ENCODE measurements at regions not wholly inside any gene's neighbourhood (a gene's known extent, or its start where the extent isn't known, plus 50 kb on each side); places are given as distances from the start of the nearest gene placed in this dataset.

DNA sequence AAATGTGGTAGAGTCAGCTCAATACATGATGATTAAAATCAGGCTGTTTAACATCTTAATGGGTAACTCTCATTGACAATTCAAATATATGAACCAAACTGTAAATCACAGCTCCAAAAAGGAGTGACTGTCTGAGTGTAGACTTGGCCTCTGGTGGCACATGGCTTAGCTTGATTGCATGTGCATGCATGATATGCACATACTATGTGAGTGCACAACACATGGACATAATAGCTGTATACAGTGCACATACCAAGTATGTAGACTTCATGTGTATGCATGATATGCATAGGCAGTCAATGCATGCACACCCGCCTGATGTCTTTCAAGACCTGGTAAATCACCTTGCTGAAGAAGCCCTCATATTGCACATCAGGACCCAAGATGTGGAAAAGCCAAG, 252.0 kb upstream of the SOX11 start:
- Histone ChIP-seq H3K4me1 (no peaks in the 10 kb centered on the region), H3K27me3 (no peaks in the 10 kb centered on the region), H3K9me3 (no peaks in the 10 kb centered on the region), H3K4me3 (no peak overlapping the region), H3K36me3 (no peaks in the 10 kb centered on the region), H3K27ac (no peak overlapping the region)
- no peak for DNase-seq
- TF ChIP-seq, protein P1, sequence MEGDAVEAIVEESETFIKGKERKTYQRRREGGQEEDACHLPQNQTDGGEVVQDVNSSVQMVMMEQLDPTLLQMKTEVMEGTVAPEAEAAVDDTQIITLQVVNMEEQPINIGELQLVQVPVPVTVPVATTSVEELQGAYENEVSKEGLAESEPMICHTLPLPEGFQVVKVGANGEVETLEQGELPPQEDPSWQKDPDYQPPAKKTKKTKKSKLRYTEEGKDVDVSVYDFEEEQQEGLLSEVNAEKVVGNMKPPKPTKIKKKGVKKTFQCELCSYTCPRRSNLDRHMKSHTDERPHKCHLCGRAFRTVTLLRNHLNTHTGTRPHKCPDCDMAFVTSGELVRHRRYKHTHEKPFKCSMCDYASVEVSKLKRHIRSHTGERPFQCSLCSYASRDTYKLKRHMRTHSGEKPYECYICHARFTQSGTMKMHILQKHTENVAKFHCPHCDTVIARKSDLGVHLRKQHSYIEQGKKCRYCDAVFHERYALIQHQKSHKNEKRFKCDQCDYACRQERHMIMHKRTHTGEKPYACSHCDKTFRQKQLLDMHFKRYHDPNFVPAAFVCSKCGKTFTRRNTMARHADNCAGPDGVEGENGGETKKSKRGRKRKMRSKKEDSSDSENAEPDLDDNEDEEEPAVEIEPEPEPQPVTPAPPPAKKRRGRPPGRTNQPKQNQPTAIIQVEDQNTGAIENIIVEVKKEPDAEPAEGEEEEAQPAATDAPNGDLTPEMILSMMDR (IDR thresholded peaks at IDR 0.05), result no peak
- intact Hi-C loops (cut with DNase I; ENCODE audit: low total_unique reads), result no loop called here

DNA sequence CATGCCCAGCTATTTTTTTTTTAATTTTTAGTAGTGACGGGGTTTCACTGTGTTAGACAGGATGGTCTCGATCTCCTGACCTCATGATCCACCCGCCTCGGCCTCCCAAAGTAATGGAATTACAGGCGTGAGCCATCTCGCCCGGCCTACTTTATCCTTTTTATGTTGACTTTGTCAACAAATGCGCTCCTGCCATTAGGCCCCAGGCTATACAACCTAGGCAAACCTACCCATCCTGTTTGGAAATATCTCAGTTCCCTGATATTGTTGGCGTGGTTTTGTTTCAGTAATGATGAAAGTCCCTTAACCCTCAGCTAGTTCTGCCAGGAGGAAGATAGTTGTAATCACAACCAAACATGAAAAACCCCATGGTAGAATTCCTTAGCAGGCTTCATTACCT, 249.4 kb upstream of the SOX11 start:
- Histone ChIP-seq H3K27ac (no peak overlapping the region), H3K4me1 (no peaks in the 10 kb centered on the region), H3K4me3 (no peak overlapping the region), H3K36me3 (no peaks in the 10 kb centered on the region), H3K27me3 (no peaks in the 10 kb centered on the region), H3K9me3 (no peaks in the 10 kb centered on the region)
- DNase-seq, result no peak
- TF ChIP-seq, protein P1 (IDR thresholded peaks at IDR 0.05), result no peak
- intact Hi-C loops (cut with DNase I; ENCODE audit: low total_unique reads), result no loop called here

DNA sequence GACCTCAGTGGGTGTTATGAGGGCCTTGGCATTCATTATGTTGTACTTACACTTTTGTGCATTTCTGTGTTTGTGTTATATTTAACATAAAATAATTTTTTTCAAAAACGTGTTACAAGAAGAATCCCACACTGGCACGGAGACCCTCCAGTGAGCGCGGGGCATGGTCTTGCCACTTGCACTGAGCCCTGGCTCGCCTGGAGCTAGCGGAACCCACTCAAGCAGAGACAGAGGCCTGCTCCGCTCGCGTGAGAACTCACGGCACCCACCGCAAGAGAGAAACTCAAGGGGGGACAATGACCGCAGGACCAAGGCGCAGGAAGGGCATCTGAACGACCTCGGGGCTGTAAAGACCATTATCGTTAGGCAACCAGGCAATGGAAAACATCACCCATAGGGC, 248.0 kb upstream of the SOX11 start:
- no peaks in the 10 kb centered on the region for H3K36me3 ChIP-seq
- H3K4me3 ChIP-seq, result no peak overlapping the region
- TF ChIP-seq, protein P1 (IDR thresholded peaks at IDR 0.05), result no peak
- no peak overlapping the region for H3K27ac ChIP-seq
- no peaks in the 10 kb centered on the region for H3K9me3 ChIP-seq
- intact Hi-C loops (cut with DNase I; ENCODE audit: low total_unique reads), result no loop called here
- no peaks in the 10 kb centered on the region for H3K27me3 ChIP-seq
- DNase-seq, result no peak
- H3K4me1 ChIP-seq, result no peaks in the 10 kb centered on the region

DNA sequence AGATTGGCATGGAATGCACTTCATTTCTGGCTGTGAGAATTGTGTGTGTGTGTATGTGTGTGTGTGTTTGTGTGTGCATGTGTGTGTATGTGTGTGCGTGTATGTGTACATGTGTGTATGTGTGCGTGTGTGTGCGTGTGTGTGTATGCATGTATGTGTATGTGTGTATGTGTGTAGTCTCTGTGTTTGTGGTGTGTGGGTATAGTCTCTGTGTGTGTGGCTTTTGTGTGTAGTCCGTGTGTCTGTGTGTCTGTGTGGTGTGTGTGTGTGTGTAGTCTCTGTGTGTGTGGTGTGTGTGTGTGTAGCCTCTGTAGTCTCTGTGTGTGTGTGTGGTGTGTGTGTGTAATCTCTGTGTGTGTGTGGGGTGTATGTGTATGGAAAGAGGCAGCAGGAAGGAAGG, 247.3 kb upstream of the SOX11 start:
- intact Hi-C loops (cut with DNase I; ENCODE audit: low total_unique reads), result no loop called here
- H3K27ac ChIP-seq, result no peak overlapping the region
- no peak overlapping the region for H3K4me3 ChIP-seq
- no peaks in the 10 kb centered on the region for H3K27me3 ChIP-seq
- TF ChIP-seq, protein P1 (IDR thresholded peaks at IDR 0.05), result no peak
- no peaks in the 10 kb centered on the region for H3K4me1 ChIP-seq
- H3K9me3 ChIP-seq, result no peaks in the 10 kb centered on the region
- DNase-seq, result no peak
- no peaks in the 10 kb centered on the region for H3K36me3 ChIP-seq

DNA sequence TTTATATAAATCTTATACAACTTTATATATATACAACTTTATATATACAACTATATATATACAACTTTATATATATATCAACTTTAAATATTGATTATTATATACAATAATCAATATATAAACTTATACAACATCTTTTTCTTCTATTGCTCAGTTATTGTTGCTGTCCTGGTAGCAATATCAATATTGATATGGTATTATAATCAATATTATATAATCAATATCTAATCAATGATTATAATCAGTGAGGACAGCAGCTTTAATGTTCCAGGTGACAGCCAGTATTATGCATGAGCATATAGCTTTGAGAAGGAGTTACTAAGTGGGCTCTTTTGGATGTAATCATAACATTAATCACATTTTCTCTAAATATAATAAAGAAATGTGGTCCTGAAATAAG, 242.3 kb upstream of the SOX11 start:
- intact Hi-C loops (cut with DNase I; ENCODE audit: low total_unique reads), result no loop called here
- Histone ChIP-seq H3K36me3 (no peaks in the 10 kb centered on the region), H3K9me3 (no peaks in the 10 kb centered on the region), H3K27ac (no peak overlapping the region), H3K4me3 (no peak overlapping the region), H3K27me3 (no peaks in the 10 kb centered on the region), H3K4me1 (no peaks in the 10 kb centered on the region)
- TF ChIP-seq, protein P1 (IDR thresholded peaks at IDR 0.05), result no peak
- no peak for DNase-seq
